ENCODE measurements at regions not wholly inside any gene's neighbourhood (a gene's known extent, or its start where the extent isn't known, plus 50 kb on each side); places are given as distances from the start of the nearest gene placed in this dataset.

DNA sequence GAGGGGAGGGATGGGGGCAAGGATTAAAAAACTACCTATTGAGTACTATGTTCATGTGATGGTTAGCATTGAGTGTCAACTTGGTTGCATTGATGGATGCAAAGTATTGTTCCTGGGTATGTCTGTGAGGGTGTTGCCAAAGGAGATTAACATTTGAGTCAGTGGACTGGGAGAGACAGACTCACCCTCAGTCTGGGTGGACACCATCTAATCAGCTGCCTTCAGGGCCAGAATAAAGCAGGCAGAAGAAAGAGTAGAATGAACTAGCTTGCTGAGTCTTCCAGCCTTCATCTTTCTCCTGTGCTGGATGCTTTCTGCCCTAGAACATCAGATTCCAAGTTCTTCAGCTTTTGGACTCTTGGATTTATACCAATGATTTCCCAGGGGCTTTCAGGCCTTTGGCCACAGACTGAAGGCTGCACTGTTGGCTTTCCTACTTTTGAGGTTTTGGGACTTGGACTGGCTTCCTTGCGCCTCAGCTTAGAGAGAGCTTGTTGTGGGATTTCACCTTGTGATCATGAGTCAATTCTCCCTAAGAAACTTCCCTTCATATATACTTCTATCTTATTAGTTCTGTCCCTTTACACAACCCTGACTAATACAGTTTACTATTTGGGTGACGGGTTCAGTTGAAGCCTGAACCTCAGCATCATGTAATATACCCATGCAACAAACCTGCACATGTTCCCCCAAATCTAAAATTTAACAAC lies 70.2 kb downstream of the MTNR1B start:
- TF ChIP-seq POLR2A (IDR thresholded peaks at IDR 0.05; ENCODE audit: low read depth, low read length) (no peak), RCOR1 (IDR thresholded peaks at IDR 0.05; ENCODE audit: insufficient replicate concordance, low read length) (no peak), ELK1 (IDR thresholded peaks at IDR 0.05; ENCODE audit: borderline replicate concordance, low read depth, low read length) (no peak), USF2 (IDR thresholded peaks at IDR 0.05; ENCODE audit: low read depth, low read length) (no peak), MXI1 (IDR thresholded peaks at IDR 0.05; ENCODE audit: borderline replicate concordance, low read depth, low read length) (no peak), RAD21 (IDR thresholded peaks at IDR 0.05; ENCODE audit: low read length) (no peak), SMC3 (IDR thresholded peaks at IDR 0.05; ENCODE audit: low read depth, low read length) (no peak), RFX5 (IDR thresholded peaks at IDR 0.05; ENCODE audit: low read depth, low read length) (no peak), FOS (IDR thresholded peaks at IDR 0.05; ENCODE audit: low read depth, low read length) (no peak), CEBPB (IDR thresholded peaks at IDR 0.05; ENCODE audit: low read depth, low read length) (no peak)
- TF ChIP-seq, protein P1, sequence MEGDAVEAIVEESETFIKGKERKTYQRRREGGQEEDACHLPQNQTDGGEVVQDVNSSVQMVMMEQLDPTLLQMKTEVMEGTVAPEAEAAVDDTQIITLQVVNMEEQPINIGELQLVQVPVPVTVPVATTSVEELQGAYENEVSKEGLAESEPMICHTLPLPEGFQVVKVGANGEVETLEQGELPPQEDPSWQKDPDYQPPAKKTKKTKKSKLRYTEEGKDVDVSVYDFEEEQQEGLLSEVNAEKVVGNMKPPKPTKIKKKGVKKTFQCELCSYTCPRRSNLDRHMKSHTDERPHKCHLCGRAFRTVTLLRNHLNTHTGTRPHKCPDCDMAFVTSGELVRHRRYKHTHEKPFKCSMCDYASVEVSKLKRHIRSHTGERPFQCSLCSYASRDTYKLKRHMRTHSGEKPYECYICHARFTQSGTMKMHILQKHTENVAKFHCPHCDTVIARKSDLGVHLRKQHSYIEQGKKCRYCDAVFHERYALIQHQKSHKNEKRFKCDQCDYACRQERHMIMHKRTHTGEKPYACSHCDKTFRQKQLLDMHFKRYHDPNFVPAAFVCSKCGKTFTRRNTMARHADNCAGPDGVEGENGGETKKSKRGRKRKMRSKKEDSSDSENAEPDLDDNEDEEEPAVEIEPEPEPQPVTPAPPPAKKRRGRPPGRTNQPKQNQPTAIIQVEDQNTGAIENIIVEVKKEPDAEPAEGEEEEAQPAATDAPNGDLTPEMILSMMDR (conservative IDR thresholded peaks at IDR 0.05; ENCODE audit: low read depth, low read length): no peak

All from IMR-90 (cell line).